ENCODE measurements at regions not wholly inside any gene's neighbourhood (a gene's known extent, or its start where the extent isn't known, plus 50 kb on each side); places are given as distances from the start of the nearest gene placed in this dataset.

DNA sequence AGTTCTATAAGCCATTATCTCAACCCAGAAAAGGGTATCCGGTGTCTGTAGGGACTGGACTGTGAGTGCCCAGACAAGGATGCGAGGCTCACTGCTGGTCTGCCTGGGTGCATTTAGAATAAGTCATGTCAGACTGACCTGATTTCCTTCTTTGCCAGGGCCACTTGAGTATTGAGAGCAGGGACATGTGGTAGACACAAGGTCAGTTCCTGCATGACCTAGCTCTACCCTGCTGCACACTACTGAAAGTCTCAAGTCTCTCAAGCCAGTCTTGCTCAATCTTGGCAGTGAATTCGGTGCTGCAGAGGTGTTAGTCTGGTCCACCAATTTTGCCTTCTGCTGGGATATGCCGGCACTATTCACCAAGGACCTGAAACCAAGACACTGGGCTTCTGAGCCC lies 180.1 kb downstream of the C1orf94 start:
- TF ChIP-seq, protein P1, sequence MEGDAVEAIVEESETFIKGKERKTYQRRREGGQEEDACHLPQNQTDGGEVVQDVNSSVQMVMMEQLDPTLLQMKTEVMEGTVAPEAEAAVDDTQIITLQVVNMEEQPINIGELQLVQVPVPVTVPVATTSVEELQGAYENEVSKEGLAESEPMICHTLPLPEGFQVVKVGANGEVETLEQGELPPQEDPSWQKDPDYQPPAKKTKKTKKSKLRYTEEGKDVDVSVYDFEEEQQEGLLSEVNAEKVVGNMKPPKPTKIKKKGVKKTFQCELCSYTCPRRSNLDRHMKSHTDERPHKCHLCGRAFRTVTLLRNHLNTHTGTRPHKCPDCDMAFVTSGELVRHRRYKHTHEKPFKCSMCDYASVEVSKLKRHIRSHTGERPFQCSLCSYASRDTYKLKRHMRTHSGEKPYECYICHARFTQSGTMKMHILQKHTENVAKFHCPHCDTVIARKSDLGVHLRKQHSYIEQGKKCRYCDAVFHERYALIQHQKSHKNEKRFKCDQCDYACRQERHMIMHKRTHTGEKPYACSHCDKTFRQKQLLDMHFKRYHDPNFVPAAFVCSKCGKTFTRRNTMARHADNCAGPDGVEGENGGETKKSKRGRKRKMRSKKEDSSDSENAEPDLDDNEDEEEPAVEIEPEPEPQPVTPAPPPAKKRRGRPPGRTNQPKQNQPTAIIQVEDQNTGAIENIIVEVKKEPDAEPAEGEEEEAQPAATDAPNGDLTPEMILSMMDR (IDR thresholded peaks at IDR 0.05; ENCODE audit: low read depth, low read length, missing control alignments) = no peak
- in situ Hi-C loops (cut with HindIII; ENCODE audit: low sequenced_read_pairs) = loop anchor here (5.0 kb wide), 1 partner anchor 55 kb away; no protein-coding TSS in a partner anchor
- no peak overlapping the region for H3K4me3 ChIP-seq (ENCODE audit: low read depth, low read length)
- DNase-seq (ENCODE audit: low read depth) = no peak

GRCh38 chr1:34358636-34359035 lies 181.9 kb downstream of the C1orf94 start:
- in situ Hi-C loops (cut with HindIII; ENCODE audit: low sequenced_read_pairs) = loop anchor here (5.0 kb wide), 1 partner anchor 56 kb away; no protein-coding TSS in a partner anchor
- DNase-seq (ENCODE audit: low read depth) = no peak
- H3K4me3 ChIP-seq (ENCODE audit: low read depth, low read length) = no peak overlapping the region
- TF ChIP-seq, protein P1 (IDR thresholded peaks at IDR 0.05; ENCODE audit: low read depth, low read length, missing control alignments) = no peak

GRCh38 chr1:34359411-34359810 lies 182.7 kb downstream of the C1orf94 start:
- TF ChIP-seq, protein P1 (IDR thresholded peaks at IDR 0.05; ENCODE audit: low read depth, low read length, missing control alignments) = no peak
- no peak overlapping the region for H3K4me3 ChIP-seq (ENCODE audit: low read depth, low read length)
- no peak for DNase-seq (ENCODE audit: low read depth)
- in situ Hi-C loops (cut with HindIII; ENCODE audit: low sequenced_read_pairs) = loop anchor here (5.0 kb wide), 1 partner anchor 57 kb away; no protein-coding TSS in a partner anchor

GRCh38 chr1:34360574-34360973 lies 183.9 kb downstream of the C1orf94 start:
- in situ Hi-C loops (cut with HindIII; ENCODE audit: low sequenced_read_pairs) = no loop called here
- no peak for DNase-seq (ENCODE audit: low read depth)
- TF ChIP-seq, protein P1 (IDR thresholded peaks at IDR 0.05; ENCODE audit: low read depth, low read length, missing control alignments) = no peak
- no peak overlapping the region for H3K4me3 ChIP-seq (ENCODE audit: low read depth, low read length)

DNA sequence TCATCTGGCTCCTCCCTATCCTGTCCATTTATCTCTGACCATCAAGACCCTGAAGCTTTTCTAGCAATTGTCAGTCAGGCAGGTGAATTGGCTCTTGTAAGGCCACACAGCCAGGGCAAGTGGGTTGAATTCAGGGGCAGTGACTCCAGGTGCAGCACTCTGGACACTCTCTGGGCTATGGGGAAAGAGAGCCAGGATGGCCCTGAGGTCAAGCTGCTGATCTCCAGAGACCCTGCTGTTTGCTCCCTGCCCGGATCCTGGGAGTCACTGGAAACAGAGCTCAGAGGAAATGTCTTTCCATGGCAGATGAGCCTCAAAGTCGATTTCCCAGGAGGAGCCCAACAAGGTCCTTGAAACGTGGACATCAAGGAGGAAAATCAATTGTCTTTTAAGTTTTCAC lies 184.4 kb downstream of the C1orf94 start:
- in situ Hi-C loops (cut with HindIII; ENCODE audit: low sequenced_read_pairs) = no loop called here
- TF ChIP-seq, protein P1 (IDR thresholded peaks at IDR 0.05; ENCODE audit: low read depth, low read length, missing control alignments) = no peak
- no peak for DNase-seq (ENCODE audit: low read depth)
- H3K4me3 ChIP-seq (ENCODE audit: low read depth, low read length) = no peak overlapping the region

DNA sequence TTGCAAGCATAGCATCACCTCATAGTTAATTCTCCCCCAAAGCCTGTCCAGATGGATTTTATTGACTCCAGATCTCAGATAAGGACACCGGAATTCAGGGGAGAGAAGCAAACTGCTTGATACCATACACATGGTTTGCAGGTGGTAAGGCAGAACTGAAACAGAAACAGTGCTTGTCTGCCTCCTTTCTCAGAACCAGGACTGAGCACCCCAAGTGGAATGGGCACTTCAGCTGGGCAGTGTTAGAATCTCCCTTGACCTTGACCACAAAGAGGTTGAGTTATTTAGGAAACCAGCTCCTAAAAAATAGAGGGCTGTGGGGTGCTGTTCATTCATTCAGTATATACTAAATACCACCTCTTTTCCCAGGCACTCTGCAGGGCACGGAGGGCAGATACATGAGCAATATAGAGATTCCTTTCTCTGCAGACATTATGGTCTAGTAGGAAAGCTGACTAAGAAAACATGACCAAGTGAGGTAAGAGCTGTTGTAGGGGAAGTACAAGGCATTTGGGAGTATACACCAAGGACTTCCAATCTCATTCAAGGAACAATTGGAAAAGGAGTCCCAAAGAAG lies 185.2 kb downstream of the C1orf94 start:
- TF ChIP-seq, protein P1 (IDR thresholded peaks at IDR 0.05; ENCODE audit: low read depth, low read length, missing control alignments) = no peak
- in situ Hi-C loops (cut with HindIII; ENCODE audit: low sequenced_read_pairs) = no loop called here

More for the DNA sequence above, 185.2 kb downstream of the C1orf94 start:
- no peak overlapping the region for H3K4me3 ChIP-seq (ENCODE audit: low read depth, low read length)
- no peak for DNase-seq (ENCODE audit: low read depth)
